ENCODE measurements at regions not wholly inside any gene's neighbourhood (a gene's known extent, or its start where the extent isn't known, plus 50 kb on each side); places are given as distances from the start of the nearest gene placed in this dataset.

DNA sequence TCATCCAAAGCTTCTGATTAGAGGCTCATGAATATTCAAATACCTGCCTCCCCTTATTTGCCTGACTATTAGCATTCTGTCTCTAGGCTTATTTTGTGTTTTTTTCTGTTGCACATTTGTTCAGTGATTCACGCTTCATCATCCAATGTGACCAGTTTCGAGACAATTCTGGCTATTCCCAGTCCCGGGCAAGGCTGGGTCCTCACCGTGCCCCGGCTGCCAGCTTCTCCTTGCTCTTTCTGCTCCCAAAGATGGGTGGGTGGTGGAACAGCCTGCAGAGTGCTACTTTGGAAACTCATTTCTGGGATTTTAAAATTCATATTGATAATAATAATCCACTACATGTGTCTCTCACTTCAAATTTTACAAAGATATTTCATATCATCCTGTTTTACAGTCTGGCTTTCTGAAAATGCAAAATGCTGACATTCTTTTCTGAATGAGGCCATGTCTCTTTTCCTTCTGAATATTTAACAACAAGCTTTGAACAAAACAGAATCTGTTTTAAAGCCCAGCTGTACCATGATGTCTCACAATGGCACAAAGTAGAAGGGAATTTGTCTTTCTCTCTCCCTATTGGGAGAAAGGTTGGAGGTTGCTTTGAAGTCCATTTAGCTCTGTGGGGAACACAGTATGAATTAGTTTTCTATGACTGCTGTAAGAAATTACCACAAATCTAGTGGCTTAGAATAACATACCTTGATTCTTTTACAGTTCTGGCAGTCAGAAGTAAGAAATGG lies 116.9 kb upstream of the CDH13 start:
- Histone ChIP-seq H3K27ac (ENCODE audit: low read depth in 1 of 2, low read length in 2 of 2) (no peak overlapping the region), H3K4me3 (ENCODE audit: low read length) (no peak overlapping the region), H3K27me3 (ENCODE audit: control insufficient read depth in 1 of 2, insufficient read depth in 2 of 2, low read length in 2 of 2) (no peaks in the 10 kb centered on the region), H3K9me3 (ENCODE audit: control insufficient read depth in 1 of 2, insufficient read depth in 1 of 2, low read length in 2 of 2) (peaks cover 7 to 13% of the 10 kb centered on the region in 2 experiments), H3K4me1 (ENCODE audit: insufficient read depth, low read length) (no peaks in the 10 kb centered on the region), H3K36me3 (ENCODE audit: insufficient read depth, low read length) (no peaks in the 10 kb centered on the region)
- H3K4me3 Mint-ChIP-seq = no peak overlapping the region
- no peak overlapping the region for H3K27ac Mint-ChIP-seq
- ChIA-PET CTCF (no interaction called here), POLR2A (no interaction called here)
- DNase-seq = no peak
- intact Hi-C loops (cut with DNase I, micrococcal nuclease) = no loop called here
- TF ChIP-seq, protein P1, sequence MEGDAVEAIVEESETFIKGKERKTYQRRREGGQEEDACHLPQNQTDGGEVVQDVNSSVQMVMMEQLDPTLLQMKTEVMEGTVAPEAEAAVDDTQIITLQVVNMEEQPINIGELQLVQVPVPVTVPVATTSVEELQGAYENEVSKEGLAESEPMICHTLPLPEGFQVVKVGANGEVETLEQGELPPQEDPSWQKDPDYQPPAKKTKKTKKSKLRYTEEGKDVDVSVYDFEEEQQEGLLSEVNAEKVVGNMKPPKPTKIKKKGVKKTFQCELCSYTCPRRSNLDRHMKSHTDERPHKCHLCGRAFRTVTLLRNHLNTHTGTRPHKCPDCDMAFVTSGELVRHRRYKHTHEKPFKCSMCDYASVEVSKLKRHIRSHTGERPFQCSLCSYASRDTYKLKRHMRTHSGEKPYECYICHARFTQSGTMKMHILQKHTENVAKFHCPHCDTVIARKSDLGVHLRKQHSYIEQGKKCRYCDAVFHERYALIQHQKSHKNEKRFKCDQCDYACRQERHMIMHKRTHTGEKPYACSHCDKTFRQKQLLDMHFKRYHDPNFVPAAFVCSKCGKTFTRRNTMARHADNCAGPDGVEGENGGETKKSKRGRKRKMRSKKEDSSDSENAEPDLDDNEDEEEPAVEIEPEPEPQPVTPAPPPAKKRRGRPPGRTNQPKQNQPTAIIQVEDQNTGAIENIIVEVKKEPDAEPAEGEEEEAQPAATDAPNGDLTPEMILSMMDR (IDR thresholded peaks at IDR 0.05) = no peak
- H3K36me3 Mint-ChIP-seq (ENCODE audit: low read depth) = no peaks in the 10 kb centered on the region
- no peak for ATAC-seq (ENCODE audit: poor library complexity)
- no peaks in the 10 kb centered on the region for H3K4me1 Mint-ChIP-seq (ENCODE audit: low read depth)
- peaks cover 7% of the 10 kb centered on the region for H3K9me3 Mint-ChIP-seq
- H3K27me3 Mint-ChIP-seq = no peaks in the 10 kb centered on the region

DNA sequence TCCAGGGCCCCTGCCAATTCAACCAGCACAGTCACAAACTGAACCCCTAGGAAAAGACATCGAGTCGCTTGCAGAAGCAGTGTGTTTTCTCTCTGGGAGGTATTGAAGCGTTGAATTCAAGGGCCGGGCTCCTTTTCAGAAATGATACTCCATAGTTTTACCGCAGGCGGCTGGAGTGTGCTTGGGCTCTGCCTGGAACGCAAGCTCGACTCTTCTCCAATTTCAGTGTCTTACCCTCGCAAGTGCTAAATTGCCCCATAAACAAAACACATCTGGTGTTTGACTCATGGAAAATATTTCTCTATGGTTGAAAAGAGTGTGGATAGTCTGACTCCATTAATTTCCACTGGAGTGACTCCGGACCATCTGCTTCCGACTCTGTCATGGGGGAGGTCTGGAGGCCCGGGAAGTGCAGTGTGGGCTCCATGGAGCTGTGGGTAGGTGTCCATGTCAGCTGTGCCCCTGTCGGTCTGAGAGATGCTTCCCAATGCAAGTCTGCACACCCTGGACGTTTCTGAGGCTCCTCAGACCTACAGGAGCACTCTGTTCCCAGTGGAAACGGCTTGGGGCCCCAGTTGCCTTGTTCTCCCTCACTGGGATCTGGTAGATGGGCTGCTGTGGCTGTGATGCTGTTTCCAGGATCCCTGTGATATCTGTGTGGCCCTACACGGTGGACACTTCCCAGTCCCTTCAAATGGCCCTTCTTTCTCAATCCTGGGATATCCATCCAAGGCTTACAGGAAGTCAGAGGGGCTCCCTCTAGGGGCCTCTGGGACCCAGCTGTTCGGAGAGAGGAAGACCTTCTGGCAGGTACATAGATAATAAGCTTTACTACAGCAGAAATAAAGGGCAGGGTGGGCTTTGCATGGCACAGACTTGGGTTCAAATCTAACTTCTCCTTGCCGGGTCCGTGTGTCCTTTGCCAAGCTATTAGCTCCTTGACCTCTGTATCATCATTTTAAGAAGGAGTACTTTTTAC lies 119.8 kb upstream of the CDH13 start:
- DNase-seq (no peak), ATAC-seq (ENCODE audit: poor library complexity) (no peak)
- H3K27me3 Mint-ChIP-seq = no peaks in the 10 kb centered on the region
- no peaks in the 10 kb centered on the region for H3K27me3 ChIP-seq (ENCODE audit: control insufficient read depth in 1 of 2, insufficient read depth in 2 of 2, low read length in 2 of 2)
- H3K4me3 ChIP-seq (ENCODE audit: low read length) = no peak overlapping the region
- POLR2A ChIA-PET = no interaction called here
- H3K4me3 Mint-ChIP-seq = no peak overlapping the region
- CTCF ChIA-PET = no interaction called here
- H3K36me3 ChIP-seq (ENCODE audit: insufficient read depth, low read length) = no peaks in the 10 kb centered on the region
- intact Hi-C loops (cut with DNase I, micrococcal nuclease) = no loop called here
- no peak overlapping the region for H3K27ac ChIP-seq (ENCODE audit: low read depth in 1 of 2, low read length in 2 of 2)
- no peaks in the 10 kb centered on the region for H3K4me1 ChIP-seq (ENCODE audit: insufficient read depth, low read length)
- H3K27ac Mint-ChIP-seq = no peak overlapping the region
- H3K4me1 Mint-ChIP-seq (ENCODE audit: low read depth) = no peaks in the 10 kb centered on the region
- no peaks in the 10 kb centered on the region for H3K36me3 Mint-ChIP-seq (ENCODE audit: low read depth)
- TF ChIP-seq, protein P1 (IDR thresholded peaks at IDR 0.05) = no peak
- H3K9me3 ChIP-seq (ENCODE audit: control insufficient read depth in 1 of 2, insufficient read depth in 1 of 2, low read length in 2 of 2) = peaks cover 7 to 16% of the 10 kb centered on the region in 2 experiments
- H3K9me3 Mint-ChIP-seq = peaks cover 7% of the 10 kb centered on the region

GRCh38 chr16:82504836-82505235 lies 121.9 kb upstream of the CDH13 start:
- H3K4me3 Mint-ChIP-seq = no peak overlapping the region
- DNase-seq (no peak), ATAC-seq (ENCODE audit: poor library complexity) (no peak)
- H3K27ac Mint-ChIP-seq = no peak overlapping the region
- H3K36me3 Mint-ChIP-seq (ENCODE audit: low read depth) = no peaks in the 10 kb centered on the region
- Histone ChIP-seq H3K36me3 (ENCODE audit: insufficient read depth, low read length) (no peaks in the 10 kb centered on the region), H3K4me1 (ENCODE audit: insufficient read depth, low read length) (no peaks in the 10 kb centered on the region), H3K4me3 (ENCODE audit: low read length) (no peak overlapping the region), H3K27me3 (ENCODE audit: control insufficient read depth in 1 of 2, insufficient read depth in 2 of 2, low read length in 2 of 2) (no peaks in the 10 kb centered on the region), H3K9me3 (ENCODE audit: control insufficient read depth in 1 of 2, insufficient read depth in 1 of 2, low read length in 2 of 2) (peaks cover 7 to 16% of the 10 kb centered on the region in 2 experiments), H3K27ac (ENCODE audit: low read depth in 1 of 2, low read length in 2 of 2) (no peak overlapping the region)
- peaks cover 4% of the 10 kb centered on the region for H3K27me3 Mint-ChIP-seq
- intact Hi-C loops (cut with DNase I, micrococcal nuclease) = no loop called here
- TF ChIP-seq, protein P1 (IDR thresholded peaks at IDR 0.05) = no peak
- H3K9me3 Mint-ChIP-seq = peaks cover 7% of the 10 kb centered on the region
- CTCF ChIA-PET = no interaction called here
- no peaks in the 10 kb centered on the region for H3K4me1 Mint-ChIP-seq (ENCODE audit: low read depth)
- POLR2A ChIA-PET = no interaction called here
